ENCODE measurements at regions not wholly inside any gene's neighbourhood (a gene's known extent, or its start where the extent isn't known, plus 50 kb on each side); places are given as distances from the start of the nearest gene placed in this dataset.

DNA sequence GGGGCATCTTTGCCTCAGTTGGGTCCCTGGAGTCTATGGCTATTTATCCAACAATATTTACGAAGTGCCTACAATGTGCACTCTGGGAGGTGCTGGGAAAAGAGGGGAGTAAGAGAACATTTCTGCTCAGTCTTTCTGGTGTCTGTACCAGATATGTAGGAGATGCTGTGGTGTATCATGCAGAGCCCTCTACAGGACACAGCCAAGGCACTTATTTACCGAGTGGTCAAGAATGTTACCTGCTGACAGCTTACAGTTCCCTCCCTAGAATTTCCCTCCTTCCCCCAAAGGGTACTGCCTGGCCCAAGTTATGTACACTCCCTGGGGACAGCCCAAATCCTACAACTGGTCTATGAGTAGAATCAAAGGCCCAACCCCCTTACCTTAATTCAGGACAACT, 177.7 kb downstream of the C1orf94 start (continued):
- TF ChIP-seq RAD21 (IDR thresholded peaks at IDR 0.05; ENCODE audit: low read depth) (no peak), SRF (IDR thresholded peaks at IDR 0.05; ENCODE audit: low read depth) (no peak)

DNA sequence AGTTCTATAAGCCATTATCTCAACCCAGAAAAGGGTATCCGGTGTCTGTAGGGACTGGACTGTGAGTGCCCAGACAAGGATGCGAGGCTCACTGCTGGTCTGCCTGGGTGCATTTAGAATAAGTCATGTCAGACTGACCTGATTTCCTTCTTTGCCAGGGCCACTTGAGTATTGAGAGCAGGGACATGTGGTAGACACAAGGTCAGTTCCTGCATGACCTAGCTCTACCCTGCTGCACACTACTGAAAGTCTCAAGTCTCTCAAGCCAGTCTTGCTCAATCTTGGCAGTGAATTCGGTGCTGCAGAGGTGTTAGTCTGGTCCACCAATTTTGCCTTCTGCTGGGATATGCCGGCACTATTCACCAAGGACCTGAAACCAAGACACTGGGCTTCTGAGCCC, 180.1 kb downstream of the C1orf94 start:
- TF ChIP-seq ELF1 (IDR thresholded peaks at IDR 0.05; ENCODE audit: borderline replicate concordance, low read depth) (no peak), POLR2A (IDR thresholded peaks at IDR 0.05; ENCODE audit: borderline replicate concordance, extremely low read depth, insufficient read depth, insufficient read length) (no peak), TCF7L2 (IDR thresholded peaks at IDR 0.05; ENCODE audit: borderline replicate concordance, extremely low read depth, insufficient read depth, insufficient read length) (no peak), SRF (IDR thresholded peaks at IDR 0.05; ENCODE audit: low read depth) (no peak), ZFX (IDR thresholded peaks at IDR 0.05) (no peak)
- TF ChIP-seq, protein P1, sequence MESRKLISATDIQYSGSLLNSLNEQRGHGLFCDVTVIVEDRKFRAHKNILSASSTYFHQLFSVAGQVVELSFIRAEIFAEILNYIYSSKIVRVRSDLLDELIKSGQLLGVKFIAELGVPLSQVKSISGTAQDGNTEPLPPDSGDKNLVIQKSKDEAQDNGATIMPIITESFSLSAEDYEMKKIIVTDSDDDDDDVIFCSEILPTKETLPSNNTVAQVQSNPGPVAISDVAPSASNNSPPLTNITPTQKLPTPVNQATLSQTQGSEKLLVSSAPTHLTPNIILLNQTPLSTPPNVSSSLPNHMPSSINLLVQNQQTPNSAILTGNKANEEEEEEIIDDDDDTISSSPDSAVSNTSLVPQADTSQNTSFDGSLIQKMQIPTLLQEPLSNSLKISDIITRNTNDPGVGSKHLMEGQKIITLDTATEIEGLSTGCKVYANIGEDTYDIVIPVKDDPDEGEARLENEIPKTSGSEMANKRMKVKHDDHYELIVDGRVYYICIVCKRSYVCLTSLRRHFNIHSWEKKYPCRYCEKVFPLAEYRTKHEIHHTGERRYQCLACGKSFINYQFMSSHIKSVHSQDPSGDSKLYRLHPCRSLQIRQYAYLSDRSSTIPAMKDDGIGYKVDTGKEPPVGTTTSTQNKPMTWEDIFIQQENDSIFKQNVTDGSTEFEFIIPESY (IDR thresholded peaks at IDR 0.05; ENCODE audit: extremely low read depth, insufficient replicate concordance, low read length), result no peak
- Histone ChIP-seq H3K79me2 (ENCODE audit: insufficient read depth, low read length) (no peaks in the 10 kb centered on the region), H3K27ac (ENCODE audit: low read depth, low read length) (no peak overlapping the region), H4K20me1 (ENCODE audit: insufficient read depth) (no peaks in the 10 kb centered on the region), H3K27me3 (ENCODE audit: insufficient read depth, low read length) (peaks cover 53% of the 10 kb centered on the region), H3K36me3 (ENCODE audit: control insufficient read depth in 1 of 2, insufficient read depth in 2 of 2, low read length in 2 of 2) (no peaks in the 10 kb centered on the region), H3K4me2 (ENCODE audit: low read length) (no peak overlapping the region), H3K9me3 (ENCODE audit: control insufficient read depth in 1 of 2, insufficient read depth in 1 of 2, low read depth in 1 of 2, low read length in 2 of 2) (no peaks in the 10 kb centered on the region), H3K9ac (ENCODE audit: low read length) (no peak overlapping the region), H2AFZ (ENCODE audit: low read depth, low read length, poor library complexity, severe bottlenecking) (no peak overlapping the region), H3K4me1 (ENCODE audit: control insufficient read depth in 1 of 2, insufficient read depth in 2 of 2, low read length in 2 of 2) (no peaks in the 10 kb centered on the region), H3K4me3 (replicated peaks in 1 of 2; ENCODE audit: low read depth in 1 of 2, low read length in 2 of 2) (no peak overlapping the region), H3K9me2 (ENCODE audit: insufficient read depth) (no peaks in the 10 kb centered on the region)
- RAD21 ChIA-PET (ENCODE audit: low non-redundant PET in 1 of 2, low total read pairs in 2 of 2, uncharacterized antibody in 2 of 2, unreplicated experiment in 2 of 2), result no interaction called here
- ATAC-seq (no peak), DNase-seq (ENCODE audit: low read depth, low spot score) (no peak)
- POLR2A ChIA-PET, result no interaction called here
- intact Hi-C loops (cut with micrococcal nuclease), result no loop called here
- BruUV-seq (replicated peaks), result no TSS peak
- CTCF ChIA-PET, result no interaction called here

DNA sequence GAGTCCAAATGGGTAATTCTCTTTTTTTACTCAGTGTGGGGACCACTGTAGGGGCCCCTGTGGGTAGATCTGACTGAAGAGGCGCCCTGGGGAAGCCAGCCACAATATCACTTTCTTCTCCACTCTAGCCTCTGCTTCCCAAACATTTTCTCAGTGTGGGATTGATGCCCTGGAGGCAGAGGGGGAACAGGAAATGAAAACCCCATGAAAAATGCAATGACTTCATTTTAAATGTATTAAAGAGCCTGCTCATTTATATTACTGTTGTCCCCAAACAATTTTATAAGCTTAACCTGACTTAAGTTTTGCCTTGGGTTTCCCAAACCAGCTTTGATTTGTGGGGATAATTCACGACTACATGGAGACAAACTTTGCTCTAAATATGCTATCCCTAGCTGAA, 181.9 kb downstream of the C1orf94 start:
- ChIA-PET POLR2A (no interaction called here), CTCF (no interaction called here), RAD21 (ENCODE audit: low non-redundant PET in 1 of 2, low total read pairs in 2 of 2, uncharacterized antibody in 2 of 2, unreplicated experiment in 2 of 2) (no interaction called here)
- TF ChIP-seq, protein P2, sequence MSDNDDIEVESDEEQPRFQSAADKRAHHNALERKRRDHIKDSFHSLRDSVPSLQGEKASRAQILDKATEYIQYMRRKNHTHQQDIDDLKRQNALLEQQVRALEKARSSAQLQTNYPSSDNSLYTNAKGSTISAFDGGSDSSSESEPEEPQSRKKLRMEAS (IDR thresholded peaks at IDR 0.05), result no peak
- TF ChIP-seq CBX3 (IDR thresholded peaks at IDR 0.05; ENCODE audit: low read depth) (no peak), EZH2 (IDR thresholded peaks at IDR 0.05) (no peak)
- H3K27me3 ChIP-seq (ENCODE audit: insufficient read depth, low read length), result peaks cover 49% of the 10 kb centered on the region
- H4K20me1 ChIP-seq (ENCODE audit: insufficient read depth), result no peaks in the 10 kb centered on the region
- H3K4me2 ChIP-seq (ENCODE audit: low read length), result no peak overlapping the region
- no TSS peak for BruUV-seq (replicated peaks)
- H3K9ac ChIP-seq (ENCODE audit: low read length), result no peak overlapping the region
- no peaks in the 10 kb centered on the region for H3K9me3 ChIP-seq (ENCODE audit: control insufficient read depth in 1 of 2, insufficient read depth in 1 of 2, low read depth in 1 of 2, low read length in 2 of 2)
- no peak for DNase-seq (ENCODE audit: low read depth, low spot score)
- no peak overlapping the region for H2AFZ ChIP-seq (ENCODE audit: low read depth, low read length, poor library complexity, severe bottlenecking)
- ATAC-seq, result no peak
- intact Hi-C loops (cut with micrococcal nuclease), result no loop called here
- H3K27ac ChIP-seq (ENCODE audit: low read depth, low read length), result no peak overlapping the region
- H3K9me2 ChIP-seq (ENCODE audit: insufficient read depth), result no peaks in the 10 kb centered on the region
- no peaks in the 10 kb centered on the region for H3K4me1 ChIP-seq (ENCODE audit: control insufficient read depth in 1 of 2, insufficient read depth in 2 of 2, low read length in 2 of 2)
- H3K36me3 ChIP-seq (ENCODE audit: control insufficient read depth in 1 of 2, insufficient read depth in 2 of 2, low read length in 2 of 2), result no peaks in the 10 kb centered on the region
- H3K79me2 ChIP-seq (ENCODE audit: insufficient read depth, low read length), result no peaks in the 10 kb centered on the region
- no peak overlapping the region for H3K4me3 ChIP-seq (replicated peaks in 1 of 2; ENCODE audit: low read depth in 1 of 2, low read length in 2 of 2)

All from HCT116 (cell line).